ENCODE measurements at regions not wholly inside any gene's neighbourhood (a gene's known extent, or its start where the extent isn't known, plus 50 kb on each side); places are given as distances from the start of the nearest gene placed in this dataset.

GRCh38 chr2:235161565-235161964, 209.7 kb downstream of the SH3BP4 start:
- intact Hi-C loops (cut with DNase I): no loop called here
- DNase-seq (ENCODE audit: low spot score): no peak

- DNase-seq (ENCODE audit: low spot score): no peak
Observed at GRCh38 chr2:235162082-235162836, 210.4 kb downstream of the SH3BP4 start.

GRCh38 chr2:235162837-235163197, 211.0 kb downstream of the SH3BP4 start:
- intact Hi-C loops (cut with DNase I): no loop called here
- DNase-seq (ENCODE audit: low spot score): no peak

More at GRCh38 chr2:235162082-235162836, 210.4 kb downstream of the SH3BP4 start:
- intact Hi-C loops (cut with DNase I): no loop called here

DNA sequence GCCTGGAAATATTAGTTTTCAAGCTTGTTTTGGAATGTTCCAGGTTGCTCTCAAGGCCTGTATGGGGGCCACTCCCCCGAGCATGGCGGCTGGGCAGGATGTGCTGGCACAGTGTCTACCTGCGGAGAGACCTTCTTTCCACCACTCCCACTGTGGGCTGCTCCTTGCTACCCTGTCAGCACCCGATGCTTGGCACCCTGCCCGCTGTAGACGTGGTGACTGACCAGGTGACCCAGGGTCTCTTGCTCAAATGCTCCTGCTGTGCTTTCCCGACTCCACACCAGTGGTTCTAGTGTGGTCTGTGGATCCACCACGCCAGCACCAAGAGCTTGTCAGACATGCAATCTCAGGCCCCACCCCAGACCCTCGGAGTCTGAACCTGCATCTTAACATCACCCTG, 213.3 kb downstream of the SH3BP4 start:
- intact Hi-C loops (cut with DNase I): no loop called here
- DNase-seq (ENCODE audit: low spot score): no peak

GRCh38 chr2:235165631-235166030, 213.8 kb downstream of the SH3BP4 start:
- intact Hi-C loops (cut with DNase I): no loop called here
- no peak for DNase-seq (ENCODE audit: low spot score)

DNA sequence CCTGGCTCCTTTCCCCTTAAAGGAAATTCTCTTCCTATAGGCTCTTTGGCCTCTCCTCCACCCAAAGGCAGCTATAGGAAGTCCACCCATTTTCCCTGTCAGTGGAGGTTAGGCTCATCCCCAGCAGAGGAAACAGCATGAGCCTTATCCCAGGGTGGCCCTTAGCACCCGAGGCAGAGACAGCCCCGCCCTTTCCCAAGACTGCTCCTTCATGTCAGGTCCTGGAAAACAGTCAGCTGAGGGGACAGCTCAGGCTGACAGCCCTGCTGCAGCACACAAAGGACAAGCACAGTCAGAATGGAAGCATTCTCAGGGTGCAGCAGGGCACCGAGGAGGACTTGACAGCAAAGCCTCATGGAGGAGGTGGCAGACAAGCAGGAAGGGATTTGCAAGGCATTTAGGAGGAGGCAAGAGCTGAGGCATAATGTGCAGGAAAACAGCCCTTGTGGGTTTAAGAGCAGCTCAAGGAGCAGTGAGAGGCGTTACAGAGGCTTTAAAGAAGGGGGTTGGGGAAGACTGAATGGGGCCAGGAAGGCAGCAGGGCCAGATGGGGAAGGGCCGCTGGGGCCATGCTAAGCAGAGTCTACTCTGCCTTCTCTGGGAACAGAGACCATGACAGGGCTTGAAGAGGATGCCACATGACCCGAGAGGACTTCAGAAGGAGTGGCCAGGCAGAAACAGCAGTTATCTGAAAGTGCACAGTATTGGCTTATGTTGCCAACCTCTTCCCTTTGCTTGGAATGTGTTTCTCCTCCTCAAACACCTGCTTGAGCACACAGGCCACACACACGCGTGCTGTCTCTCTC, 216.6 kb downstream of the SH3BP4 start:
- intact Hi-C loops (cut with DNase I): no loop called here
- no peak for DNase-seq (ENCODE audit: low spot score)

DNA sequence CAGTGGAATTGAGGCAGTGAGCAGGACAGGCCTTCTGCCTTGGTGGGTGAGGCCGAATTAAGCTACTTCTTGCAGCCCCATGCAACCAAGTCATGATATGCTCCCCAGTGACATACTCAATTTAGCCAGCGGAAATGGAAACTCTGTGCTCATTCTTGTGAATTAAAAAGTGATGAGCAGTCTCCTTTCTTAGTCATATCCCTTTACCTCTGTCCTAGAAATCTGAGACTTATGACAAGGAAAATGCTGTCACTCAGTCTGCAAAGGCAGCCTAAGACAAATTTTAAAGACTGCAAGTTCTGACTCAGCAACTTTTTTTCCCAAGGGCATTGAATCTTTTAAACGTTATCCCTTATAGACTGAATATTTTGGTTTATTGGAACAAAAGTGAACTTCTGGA, 218.2 kb downstream of the SH3BP4 start:
- DNase-seq (ENCODE audit: low spot score): no peak
- intact Hi-C loops (cut with DNase I): no loop called here

- DNase-seq (ENCODE audit: low spot score): no peak
- intact Hi-C loops (cut with DNase I): no loop called here
Observed at GRCh38 chr2:235170536-235171521, 219.0 kb downstream of the SH3BP4 start.

GRCh38 chr2:235171550-235172031, 219.8 kb downstream of the SH3BP4 start:
- no peak for DNase-seq (ENCODE audit: low spot score)
- intact Hi-C loops (cut with DNase I): no loop called here

- no peak for DNase-seq (ENCODE audit: low spot score)
- intact Hi-C loops (cut with DNase I): no loop called here
Observed at GRCh38 chr2:235180642-235181041, 228.8 kb downstream of the SH3BP4 start.

GRCh38 chr2:235183786-235184185, 232.0 kb downstream of the SH3BP4 start:
- intact Hi-C loops (cut with DNase I): no loop called here
- no peak for DNase-seq (ENCODE audit: low spot score)

DNA sequence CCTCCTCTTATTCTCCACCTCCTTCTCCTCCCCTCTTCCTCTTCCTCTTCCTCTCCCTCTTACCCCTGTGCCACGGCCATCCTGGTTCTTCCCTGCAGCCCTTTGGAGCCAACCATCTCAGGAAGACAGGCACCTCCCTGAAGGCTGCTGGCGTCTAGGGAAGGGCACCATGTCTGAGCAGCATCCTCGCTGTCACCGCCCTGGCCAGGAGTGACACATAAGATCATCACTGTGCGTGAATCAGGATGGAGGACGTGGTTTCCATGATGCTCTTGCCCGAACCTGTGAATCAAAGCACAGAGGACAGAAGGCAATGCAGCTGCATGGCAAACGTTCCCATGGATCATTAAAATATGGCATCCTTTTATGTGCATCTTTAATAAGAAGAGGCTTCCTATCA, 236.0 kb downstream of the SH3BP4 start:
- no peak for DNase-seq (ENCODE audit: low spot score)
- intact Hi-C loops (cut with DNase I): no loop called here

- intact Hi-C loops (cut with DNase I): no loop called here
- DNase-seq (ENCODE audit: low spot score): no peak
Observed at GRCh38 chr2:235191486-235191885, 239.7 kb downstream of the SH3BP4 start.

GRCh38 chr2:235191978-235192377, 240.2 kb downstream of the SH3BP4 start:
- DNase-seq (ENCODE audit: low spot score): no peak
- intact Hi-C loops (cut with DNase I): no loop called here

DNA sequence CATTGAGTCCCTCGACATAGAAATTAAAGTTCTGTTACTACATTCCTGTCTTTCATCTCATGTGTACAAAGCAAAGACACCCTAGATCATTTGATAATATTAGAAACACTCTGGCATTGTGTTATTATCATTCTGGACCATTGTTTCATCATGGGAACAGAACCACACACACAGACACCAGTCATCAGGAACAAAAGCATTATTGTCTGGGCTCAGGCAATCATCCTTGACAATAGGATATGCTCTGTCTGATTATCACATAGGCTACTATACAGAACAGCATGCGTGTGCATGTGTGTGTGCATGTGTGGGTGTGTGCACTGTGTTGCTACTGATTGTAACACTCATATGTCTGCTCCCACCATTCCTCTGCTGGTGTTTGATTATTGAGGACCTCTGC, 242.5 kb downstream of the SH3BP4 start:
- DNase-seq (ENCODE audit: low spot score): no peak

GRCh38 chr2:235194836-235195235, 243.0 kb downstream of the SH3BP4 start:
- intact Hi-C loops (cut with DNase I): no loop called here
- no peak for DNase-seq (ENCODE audit: low spot score)

More for the DNA sequence above, 242.5 kb downstream of the SH3BP4 start:
- intact Hi-C loops (cut with DNase I): no loop called here

DNA sequence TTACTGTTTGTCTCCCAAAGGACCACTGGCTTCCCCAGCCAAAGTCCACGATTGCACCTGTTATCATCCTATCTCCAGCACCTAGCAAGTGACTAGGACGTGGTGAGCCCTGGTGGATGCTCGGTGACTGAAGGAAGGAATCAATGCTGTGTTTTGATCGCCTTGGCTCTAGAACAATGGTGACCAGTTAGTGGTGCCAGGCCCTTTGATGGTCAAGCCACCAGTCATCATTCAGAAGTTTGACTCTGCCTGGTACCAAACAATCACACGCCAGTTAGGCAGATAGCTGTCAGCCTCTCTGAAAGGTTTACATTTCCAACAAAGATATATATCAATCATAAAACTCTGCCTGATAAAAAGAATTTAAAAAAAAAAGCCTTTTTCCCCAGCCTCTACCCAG, 244.1 kb downstream of the SH3BP4 start:
- intact Hi-C loops (cut with DNase I): no loop called here
- DNase-seq (ENCODE audit: low spot score): no peak

- DNase-seq (ENCODE audit: low spot score): no peak
- intact Hi-C loops (cut with DNase I): no loop called here
Observed at GRCh38 chr2:235199128-235199527, 247.3 kb downstream of the SH3BP4 start.

DNA sequence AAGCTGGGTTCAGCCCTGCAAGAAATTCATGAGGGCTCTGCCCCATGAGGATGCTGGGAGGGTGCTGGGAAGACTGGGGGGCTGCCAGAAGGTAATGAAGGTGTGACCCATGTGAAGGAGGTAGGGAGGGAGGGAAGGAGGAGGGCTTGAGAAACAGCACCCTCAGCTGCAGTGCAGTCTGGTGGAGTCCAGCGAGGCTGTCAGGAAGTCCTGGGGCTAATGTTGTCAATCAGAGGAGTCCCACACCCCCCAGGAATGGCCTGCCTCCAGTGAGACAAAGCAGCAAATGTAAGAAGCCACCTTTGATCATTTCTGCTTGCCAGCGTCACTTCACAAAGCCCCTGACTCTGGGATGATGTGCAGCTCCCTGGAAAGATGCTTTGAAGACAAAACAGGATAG, 248.4 kb downstream of the SH3BP4 start:
- intact Hi-C loops (cut with DNase I): no loop called here

DNA sequence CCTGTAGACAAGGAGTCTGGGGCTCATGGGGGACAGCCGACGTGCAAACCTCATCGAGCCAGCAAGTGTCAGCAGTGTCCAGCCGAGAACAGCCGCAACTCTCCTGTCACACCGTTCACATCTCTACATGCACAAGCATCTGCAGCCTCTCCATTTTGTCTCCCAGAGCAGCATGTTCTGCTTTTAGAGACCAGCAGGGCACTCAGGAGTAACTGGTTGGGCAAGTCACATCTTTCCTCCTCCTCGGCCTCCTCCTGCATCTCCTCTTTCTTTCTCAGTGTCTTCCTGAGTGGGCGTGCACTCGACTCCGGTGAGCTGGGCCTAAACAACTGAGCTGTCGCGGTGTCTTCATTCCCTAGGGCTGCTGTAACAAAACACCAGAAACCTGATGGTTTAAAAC, 249.9 kb downstream of the SH3BP4 start:
- intact Hi-C loops (cut with DNase I): no loop called here
- DNase-seq (ENCODE audit: low spot score): no peak

More for the DNA sequence above, 248.4 kb downstream of the SH3BP4 start:
- DNase-seq (ENCODE audit: low spot score): no peak
